Keratinocyte (primary cell): ENCODE measurements at regions not wholly inside any gene's neighbourhood (a gene's known extent, or its start where the extent isn't known, plus 50 kb on each side); places are given as distances from the start of the nearest gene placed in this dataset.

Experiments
- CTCF ChIP-seq, 3 experiments: IDR thresholded peaks in 1 of 3; conservative IDR thresholded peaks in 1 of 3; optimal IDR thresholded peaks in 1 of 3; 2 replicates in 2 of 3; 3 replicates in 1 of 3; pipeline versions ENCODE3 to v1.5.1; 2011; ENCODE audit warnings: low read length in 3 of 3, mild to moderate bottlenecking in 3 of 3, moderate library complexity in 2 of 3, control low read depth in 1 of 3, inconsistent platforms in 1 of 3; ENCODE audit not compliant: insufficient read depth in 2 of 3; ENCODE audit errors: extremely low read depth in 1 of 3
- EZH2 ChIP-seq: IDR thresholded peaks from one replicate; pipeline ENCODE4 v1.6.1; 2012; ENCODE audit warnings: inconsistent platforms, mild to moderate bottlenecking, low read length, moderate library complexity

GRCh38 chr1:73537400-73537799, 660.6 kb downstream of the LRRIQ3 start:
- TF ChIP-seq EZH2: no peak
- no peak for TF ChIP-seq CTCF (optimal IDR thresholded peaks at IDR 0.05 in 1 of 3, IDR thresholded peaks at IDR 0.05 in 1 of 3, conservative IDR thresholded peaks at IDR 0.05 in 1 of 3; ENCODE audit: extremely low read depth in 1 of 3, insufficient read depth in 2 of 3, low read length in 3 of 3)
